Neural cell (in vitro differentiated cells): ENCODE measurements at regions not wholly inside any gene's neighbourhood (a gene's known extent, or its start where the extent isn't known, plus 50 kb on each side); places are given as distances from the start of the nearest gene placed in this dataset.

Source experiments
- CTCF ChIP-seq: fragments of 450-650 bp; IDR thresholded peaks from 2 replicates; pipeline ENCODE4 v1.5.1; 2014; ENCODE audit warnings: antibody characterized with exemption, mild to moderate bottlenecking, moderate library complexity; ENCODE audit not compliant: poor library complexity, severe bottlenecking
- EP300 ChIP-seq: fragments of 450-650 bp; conservative IDR thresholded peaks from 2 replicates; pipeline ENCODE4 v1.6.1; 2014; ENCODE audit warnings: antibody characterized with exemption, mild to moderate bottlenecking, moderate library complexity; ENCODE audit not compliant: poor library complexity, severe bottlenecking
- EZH2 ChIP-seq: fragments of 200-600, 300-800 bp; shearing (Covaris generic), sonication (generic); IDR thresholded peaks from 2 replicates; pipeline ENCODE4 v1.6.1; 2014; ENCODE audit warnings: antibody characterized with exemption, low read length, borderline replicate concordance, mild to moderate bottlenecking; ENCODE audit not compliant: insufficient read depth, poor library complexity, severe bottlenecking
- MXI1 ChIP-seq: fragments of 450-650 bp; conservative IDR thresholded peaks from 2 replicates; pipeline ENCODE4 v1.6.1; 2014; ENCODE audit warnings: antibody characterized with exemption, mild to moderate bottlenecking; ENCODE audit not compliant: poor library complexity, severe bottlenecking
- POLR2AphosphoS5 ChIP-seq: IDR thresholded peaks from 2 replicates; pipeline ENCODE4 v1.6.1; 2012
- RAD21 ChIP-seq: fragments of 450-650 bp; conservative IDR thresholded peaks from 2 replicates; pipeline ENCODE4 v1.6.1; 2014; ENCODE audit warnings: antibody characterized with exemption, mild to moderate bottlenecking, moderate library complexity
- REST ChIP-seq: IDR thresholded peaks from 2 replicates; pipeline ENCODE4 v1.6.1; 2012; ENCODE audit warnings: borderline replicate concordance
- SMC3 ChIP-seq: fragments of 450-650 bp; conservative IDR thresholded peaks from 2 replicates; pipeline ENCODE4 v1.6.1; 2014; ENCODE audit warnings: antibody characterized with exemption, mild to moderate bottlenecking, moderate library complexity; ENCODE audit not compliant: poor library complexity
- TAF1 ChIP-seq: IDR thresholded peaks from 2 replicates; pipeline ENCODE4 v1.6.1; 2012; ENCODE audit warnings: low read depth

DNA sequence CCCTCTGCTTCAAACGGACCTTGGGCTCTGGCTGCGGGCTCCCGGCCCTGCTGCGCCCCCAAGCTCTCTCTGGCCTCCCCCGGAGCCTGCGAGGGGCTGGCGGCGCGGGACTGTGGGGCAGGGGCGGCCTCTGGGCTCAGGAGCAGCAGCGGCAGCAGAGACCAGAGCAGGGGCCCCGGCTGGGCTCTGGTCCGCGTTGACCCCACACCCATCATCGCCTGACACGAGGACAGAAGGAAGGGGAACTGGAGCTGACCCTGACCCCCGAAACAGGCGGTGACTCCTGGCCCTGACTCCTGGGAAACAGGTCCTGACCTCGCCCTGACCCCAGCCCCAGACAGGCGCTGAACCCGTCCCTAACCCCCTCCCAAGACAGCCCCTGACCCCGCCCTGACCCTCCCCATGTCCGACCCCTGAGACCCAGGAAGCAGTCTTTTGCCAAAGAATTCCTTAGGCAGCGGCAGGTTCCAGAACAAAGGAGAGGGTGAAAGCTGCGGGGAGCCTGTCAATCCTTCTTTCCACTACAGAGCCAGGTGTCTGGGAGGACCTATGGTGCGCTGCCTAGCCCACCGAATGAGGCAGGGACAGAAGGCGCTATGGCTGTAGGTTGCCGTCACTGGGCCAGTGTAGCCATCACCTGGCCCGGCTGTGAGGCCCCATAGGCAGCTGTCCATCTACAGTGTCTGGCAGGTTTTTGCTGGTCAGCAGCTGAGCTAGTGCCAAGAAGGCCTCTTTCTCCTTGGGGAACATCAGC lies 74.7 kb upstream of the SPTLC1 start:
- TF ChIP-seq REST (no peak), CTCF (no peak), RAD21 (no peak), SMC3 (no peak), EP300 (no peak), EZH2 (no peak), POLR2AphosphoS5 (no peak), MXI1 (no peak), TAF1 (no peak)
